Keratinocyte (primary cell): ENCODE measurements at regions not wholly inside any gene's neighbourhood (a gene's known extent, or its start where the extent isn't known, plus 50 kb on each side); places are given as distances from the start of the nearest gene placed in this dataset.

Experiments
- EZH2 ChIP-seq: IDR thresholded peaks from one replicate; pipeline ENCODE4 v1.6.1; 2012; ENCODE audit warnings: inconsistent platforms, mild to moderate bottlenecking, low read length, moderate library complexity
- TF ChIP-seq, protein P1 (sequence below), 3 experiments: IDR thresholded peaks in 1 of 3; conservative IDR thresholded peaks in 1 of 3; optimal IDR thresholded peaks in 1 of 3; 2 replicates in 2 of 3; 3 replicates in 1 of 3; pipeline versions ENCODE3 to v1.5.1; 2011; ENCODE audit warnings: low read length in 3 of 3, mild to moderate bottlenecking in 3 of 3, moderate library complexity in 2 of 3, control low read depth in 1 of 3, inconsistent platforms in 1 of 3; ENCODE audit not compliant: insufficient read depth in 2 of 3; ENCODE audit errors: extremely low read depth in 1 of 3

DNA sequence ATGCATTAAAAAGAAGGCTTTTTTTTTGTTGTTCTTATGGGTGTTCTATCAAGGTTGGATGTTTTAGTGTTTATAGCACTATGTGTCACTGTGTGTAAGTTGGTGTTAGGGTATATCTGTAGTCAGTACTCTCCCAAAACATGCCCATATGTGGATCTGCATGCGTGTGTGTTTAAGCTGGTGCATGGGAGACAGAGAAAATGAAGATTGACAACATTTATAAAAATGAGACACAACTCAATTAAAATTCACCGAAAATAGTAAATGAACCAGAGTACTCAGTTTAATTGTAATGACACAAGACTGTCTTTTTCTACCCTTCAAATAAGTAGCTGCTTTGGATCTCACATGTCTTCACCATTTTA is 323.4 kb downstream of the TMEM161B start:
- no peak for TF ChIP-seq EZH2
- TF ChIP-seq, protein P1, sequence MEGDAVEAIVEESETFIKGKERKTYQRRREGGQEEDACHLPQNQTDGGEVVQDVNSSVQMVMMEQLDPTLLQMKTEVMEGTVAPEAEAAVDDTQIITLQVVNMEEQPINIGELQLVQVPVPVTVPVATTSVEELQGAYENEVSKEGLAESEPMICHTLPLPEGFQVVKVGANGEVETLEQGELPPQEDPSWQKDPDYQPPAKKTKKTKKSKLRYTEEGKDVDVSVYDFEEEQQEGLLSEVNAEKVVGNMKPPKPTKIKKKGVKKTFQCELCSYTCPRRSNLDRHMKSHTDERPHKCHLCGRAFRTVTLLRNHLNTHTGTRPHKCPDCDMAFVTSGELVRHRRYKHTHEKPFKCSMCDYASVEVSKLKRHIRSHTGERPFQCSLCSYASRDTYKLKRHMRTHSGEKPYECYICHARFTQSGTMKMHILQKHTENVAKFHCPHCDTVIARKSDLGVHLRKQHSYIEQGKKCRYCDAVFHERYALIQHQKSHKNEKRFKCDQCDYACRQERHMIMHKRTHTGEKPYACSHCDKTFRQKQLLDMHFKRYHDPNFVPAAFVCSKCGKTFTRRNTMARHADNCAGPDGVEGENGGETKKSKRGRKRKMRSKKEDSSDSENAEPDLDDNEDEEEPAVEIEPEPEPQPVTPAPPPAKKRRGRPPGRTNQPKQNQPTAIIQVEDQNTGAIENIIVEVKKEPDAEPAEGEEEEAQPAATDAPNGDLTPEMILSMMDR (optimal IDR thresholded peaks at IDR 0.05 in 1 of 3, IDR thresholded peaks at IDR 0.05 in 1 of 3, conservative IDR thresholded peaks at IDR 0.05 in 1 of 3; ENCODE audit: extremely low read depth in 1 of 3, insufficient read depth in 2 of 3, low read length in 3 of 3) = no peak
